ENCODE measurements at regions not wholly inside any gene's neighbourhood (a gene's known extent, or its start where the extent isn't known, plus 50 kb on each side); places are given as distances from the start of the nearest gene placed in this dataset.

- TF ChIP-seq CTCF (IDR thresholded peaks at IDR 0.05; ENCODE audit: insufficient read depth, low read length), result no peak
- H3K4me3 ChIP-seq (ENCODE audit: low read depth, low read length), result no peak overlapping the region
- DNase-seq (ENCODE audit: low read depth), result peak; percentile 23
Observed at GRCh38 chr5:122705851-122706250, 69.0 kb upstream of the SNX2 start.

- no peak for DNase-seq (ENCODE audit: low read depth)
- H3K4me3 ChIP-seq (ENCODE audit: low read depth, low read length), result no peak overlapping the region
- TF ChIP-seq CTCF (IDR thresholded peaks at IDR 0.05; ENCODE audit: insufficient read depth, low read length), result no peak
Observed at GRCh38 chr5:122707796-122708195, 67.1 kb upstream of the SNX2 start.

- H3K4me3 ChIP-seq (ENCODE audit: low read depth, low read length), result no peak overlapping the region
- TF ChIP-seq CTCF (IDR thresholded peaks at IDR 0.05; ENCODE audit: insufficient read depth, low read length), result no peak
- DNase-seq (ENCODE audit: low read depth), result no peak
Observed at GRCh38 chr5:122713041-122713440, 61.8 kb upstream of the SNX2 start.

GRCh38 chr5:122715095-122715494 lies 59.8 kb upstream of the SNX2 start:
- peak; percentile 48 for DNase-seq (ENCODE audit: low read depth)
- TF ChIP-seq CTCF (IDR thresholded peaks at IDR 0.05; ENCODE audit: insufficient read depth, low read length), result no peak
- H3K4me3 ChIP-seq (ENCODE audit: low read depth, low read length), result no peak overlapping the region

- H3K4me3 ChIP-seq (ENCODE audit: low read depth, low read length), result no peak overlapping the region
- DNase-seq (ENCODE audit: low read depth), result no peak
- no peak for TF ChIP-seq CTCF (IDR thresholded peaks at IDR 0.05; ENCODE audit: insufficient read depth, low read length)
Observed at GRCh38 chr5:122718611-122719010, 56.3 kb upstream of the SNX2 start.

GRCh38 chr5:122719991-122720746 lies 54.7 kb upstream of the SNX2 start:
- H3K4me3 ChIP-seq (ENCODE audit: low read depth, low read length), result no peak overlapping the region
- TF ChIP-seq CTCF (IDR thresholded peaks at IDR 0.05; ENCODE audit: insufficient read depth, low read length), result no peak
- DNase-seq (ENCODE audit: low read depth), result no peak

GRCh38 chr5:122721127-122721526 lies 53.8 kb upstream of the SNX2 start:
- no peak overlapping the region for H3K4me3 ChIP-seq (ENCODE audit: low read depth, low read length)
- DNase-seq (ENCODE audit: low read depth), result no peak
- TF ChIP-seq CTCF (IDR thresholded peaks at IDR 0.05; ENCODE audit: insufficient read depth, low read length), result no peak

All from fibroblast of the aortic adventitia (primary cell).